ENCODE measurements at regions not wholly inside any gene's neighbourhood (a gene's known extent, or its start where the extent isn't known, plus 50 kb on each side); places are given as distances from the start of the nearest gene placed in this dataset.

DNA sequence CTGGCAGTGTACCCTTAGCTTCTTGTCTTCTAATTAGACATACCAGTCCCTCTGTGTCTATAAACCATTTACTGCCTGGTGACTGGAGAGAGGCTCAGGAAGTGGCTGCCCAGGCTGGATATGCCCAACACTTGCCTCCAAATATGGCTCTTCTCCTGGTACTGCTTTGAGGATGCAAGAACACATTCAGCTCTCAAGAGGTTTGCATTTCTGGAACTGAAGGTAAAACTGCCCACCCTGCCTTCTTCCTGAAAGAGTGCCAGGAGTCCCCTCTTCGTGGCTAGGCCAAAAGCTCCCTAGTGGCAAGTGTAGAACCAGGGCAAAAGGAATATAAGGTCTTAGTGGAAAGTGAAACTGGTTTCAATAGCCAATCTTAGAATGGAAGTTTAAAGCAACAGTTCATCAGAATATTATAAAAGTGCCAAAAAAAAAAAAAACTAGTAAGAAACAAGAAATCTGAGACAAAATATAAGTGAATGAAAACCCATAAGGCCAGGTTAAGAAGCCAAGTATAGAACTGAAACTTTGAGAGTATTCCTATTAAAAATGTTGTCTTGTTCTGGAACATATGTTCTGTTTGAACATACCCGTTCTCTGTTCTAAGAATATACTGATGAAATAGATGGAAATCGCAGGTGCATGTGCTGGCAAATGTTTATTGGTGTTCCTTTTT, 77.2 kb upstream of the CTTNBP2NL start:
- TF ChIP-seq, protein P1, sequence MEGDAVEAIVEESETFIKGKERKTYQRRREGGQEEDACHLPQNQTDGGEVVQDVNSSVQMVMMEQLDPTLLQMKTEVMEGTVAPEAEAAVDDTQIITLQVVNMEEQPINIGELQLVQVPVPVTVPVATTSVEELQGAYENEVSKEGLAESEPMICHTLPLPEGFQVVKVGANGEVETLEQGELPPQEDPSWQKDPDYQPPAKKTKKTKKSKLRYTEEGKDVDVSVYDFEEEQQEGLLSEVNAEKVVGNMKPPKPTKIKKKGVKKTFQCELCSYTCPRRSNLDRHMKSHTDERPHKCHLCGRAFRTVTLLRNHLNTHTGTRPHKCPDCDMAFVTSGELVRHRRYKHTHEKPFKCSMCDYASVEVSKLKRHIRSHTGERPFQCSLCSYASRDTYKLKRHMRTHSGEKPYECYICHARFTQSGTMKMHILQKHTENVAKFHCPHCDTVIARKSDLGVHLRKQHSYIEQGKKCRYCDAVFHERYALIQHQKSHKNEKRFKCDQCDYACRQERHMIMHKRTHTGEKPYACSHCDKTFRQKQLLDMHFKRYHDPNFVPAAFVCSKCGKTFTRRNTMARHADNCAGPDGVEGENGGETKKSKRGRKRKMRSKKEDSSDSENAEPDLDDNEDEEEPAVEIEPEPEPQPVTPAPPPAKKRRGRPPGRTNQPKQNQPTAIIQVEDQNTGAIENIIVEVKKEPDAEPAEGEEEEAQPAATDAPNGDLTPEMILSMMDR (IDR thresholded peaks at IDR 0.05; ENCODE audit: insufficient read depth, low read length, poor library complexity, severe bottlenecking) = no peak
- TF ChIP-seq EZH2phosphoT487 (conservative IDR thresholded peaks at IDR 0.05; ENCODE audit: low read length) = no peak
- Histone ChIP-seq H3K36me3 (ENCODE audit: low read length) (no peaks in the 10 kb centered on the region), H3F3A (ENCODE audit: insufficient read depth) (no peaks in the 10 kb centered on the region), H3K79me2 (ENCODE audit: insufficient read depth, low read length) (no peaks in the 10 kb centered on the region), H3K9me3 (ENCODE audit: insufficient read depth, low read length) (no peaks in the 10 kb centered on the region), H3K9ac (ENCODE audit: low read length) (no peak overlapping the region), H3K9me2 (replicated peaks; ENCODE audit: insufficient read depth, low read length) (no peaks in the 10 kb centered on the region), H4K20me1 (ENCODE audit: low read depth, low read length) (no peaks in the 10 kb centered on the region), H3K4me3 (ENCODE audit: insufficient read depth, low read length, poor library complexity, severe bottlenecking) (no peak overlapping the region), H3K4me2 (ENCODE audit: low read depth, low read length, poor library complexity, severe bottlenecking) (no peak overlapping the region), H3K27me3 (ENCODE audit: low read length) (no peaks in the 10 kb centered on the region), H3K27ac (ENCODE audit: low read depth, low read length) (no peak overlapping the region), H2AFZ (ENCODE audit: low read depth, low read length, severe bottlenecking) (no peak overlapping the region)

DNA sequence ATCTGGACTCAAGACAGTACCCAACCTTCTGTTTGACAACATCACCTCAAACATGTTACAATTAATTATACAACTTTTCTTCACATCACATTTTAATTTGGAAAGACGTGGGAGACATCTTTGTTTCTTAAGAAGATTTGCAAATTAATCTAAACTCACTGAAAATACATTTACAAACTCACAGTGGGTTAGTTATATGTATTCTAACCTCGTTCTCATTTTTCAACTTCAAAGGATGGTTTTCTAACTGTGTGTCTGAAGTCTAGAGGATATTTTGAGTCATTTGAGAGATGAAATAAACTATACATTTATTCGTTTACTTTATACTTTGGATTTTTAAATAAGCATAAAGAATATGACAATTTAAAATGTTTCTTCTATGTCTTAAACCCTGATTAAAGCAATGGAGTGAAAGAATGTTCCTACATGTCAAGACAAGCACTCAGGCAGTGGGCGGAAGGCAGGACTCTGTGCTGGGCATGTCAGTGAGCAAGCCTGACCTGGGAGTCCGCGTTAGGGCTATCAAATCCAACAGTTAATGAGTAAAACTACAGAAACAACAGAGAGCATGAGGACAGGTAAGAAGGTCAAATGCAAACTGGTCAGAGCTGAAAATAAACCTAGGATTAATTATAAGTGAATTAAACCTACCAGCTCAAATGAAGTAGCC, 76.5 kb upstream of the CTTNBP2NL start:
- Histone ChIP-seq H3K36me3 (ENCODE audit: low read length) (no peaks in the 10 kb centered on the region), H3K4me2 (ENCODE audit: low read depth, low read length, poor library complexity, severe bottlenecking) (no peak overlapping the region), H3K9me3 (ENCODE audit: insufficient read depth, low read length) (no peaks in the 10 kb centered on the region), H3K27ac (ENCODE audit: low read depth, low read length) (no peak overlapping the region), H4K20me1 (ENCODE audit: low read depth, low read length) (no peaks in the 10 kb centered on the region), H2AFZ (ENCODE audit: low read depth, low read length, severe bottlenecking) (no peak overlapping the region), H3K4me3 (ENCODE audit: insufficient read depth, low read length, poor library complexity, severe bottlenecking) (no peak overlapping the region), H3K9ac (ENCODE audit: low read length) (no peak overlapping the region), H3K79me2 (ENCODE audit: insufficient read depth, low read length) (no peaks in the 10 kb centered on the region), H3F3A (ENCODE audit: insufficient read depth) (no peaks in the 10 kb centered on the region), H3K27me3 (ENCODE audit: low read length) (no peaks in the 10 kb centered on the region), H3K9me2 (replicated peaks; ENCODE audit: insufficient read depth, low read length) (no peaks in the 10 kb centered on the region)
- TF ChIP-seq EZH2phosphoT487 (conservative IDR thresholded peaks at IDR 0.05; ENCODE audit: low read length) = no peak
- TF ChIP-seq, protein P1 (IDR thresholded peaks at IDR 0.05; ENCODE audit: insufficient read depth, low read length, poor library complexity, severe bottlenecking) = no peak

DNA sequence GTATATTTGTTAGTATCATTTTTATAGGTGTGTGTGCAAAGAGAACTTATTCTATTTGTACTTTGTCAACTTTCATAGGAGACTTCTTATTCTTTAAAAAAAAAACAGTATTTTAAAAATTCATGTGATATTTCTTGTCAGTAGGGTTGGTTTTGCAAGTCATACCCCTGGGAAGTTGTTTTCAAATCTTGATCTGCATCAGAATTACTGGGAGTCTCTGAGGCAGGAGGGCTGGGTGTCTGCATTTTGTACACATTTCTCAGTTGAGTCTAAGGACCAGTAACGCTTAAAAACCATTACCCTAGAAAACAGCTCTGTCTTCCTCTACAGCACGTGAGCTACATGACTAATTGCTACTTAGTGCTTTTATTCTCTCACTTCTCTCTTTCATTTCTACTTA, 76.0 kb upstream of the CTTNBP2NL start:
- no peaks in the 10 kb centered on the region for H3K27me3 ChIP-seq (ENCODE audit: low read length)
- no peaks in the 10 kb centered on the region for H3K9me2 ChIP-seq (replicated peaks; ENCODE audit: insufficient read depth, low read length)
- H3K9me3 ChIP-seq (ENCODE audit: insufficient read depth, low read length) = no peaks in the 10 kb centered on the region
- H2AFZ ChIP-seq (ENCODE audit: low read depth, low read length, severe bottlenecking) = no peak overlapping the region
- no peaks in the 10 kb centered on the region for H3K79me2 ChIP-seq (ENCODE audit: insufficient read depth, low read length)
- no peak overlapping the region for H3K27ac ChIP-seq (ENCODE audit: low read depth, low read length)
- no peak overlapping the region for H3K4me2 ChIP-seq (ENCODE audit: low read depth, low read length, poor library complexity, severe bottlenecking)
- no peak overlapping the region for H3K4me3 ChIP-seq (ENCODE audit: insufficient read depth, low read length, poor library complexity, severe bottlenecking)
- H3K9ac ChIP-seq (ENCODE audit: low read length) = no peak overlapping the region
- H3F3A ChIP-seq (ENCODE audit: insufficient read depth) = no peaks in the 10 kb centered on the region
- H4K20me1 ChIP-seq (ENCODE audit: low read depth, low read length) = no peaks in the 10 kb centered on the region
- no peak for TF ChIP-seq EZH2phosphoT487 (conservative IDR thresholded peaks at IDR 0.05; ENCODE audit: low read length)
- TF ChIP-seq, protein P1 (IDR thresholded peaks at IDR 0.05; ENCODE audit: insufficient read depth, low read length, poor library complexity, severe bottlenecking) = no peak
- no peaks in the 10 kb centered on the region for H3K36me3 ChIP-seq (ENCODE audit: low read length)
